ENCODE measurements at regions not wholly inside any gene's neighbourhood (a gene's known extent, or its start where the extent isn't known, plus 50 kb on each side); places are given as distances from the start of the nearest gene placed in this dataset.
"Not testable (repeated sequence)": the region's sequence is repeated elsewhere in the genome, so short reads cannot be mapped to it uniquely, and the experiment has no call there.

DNA sequence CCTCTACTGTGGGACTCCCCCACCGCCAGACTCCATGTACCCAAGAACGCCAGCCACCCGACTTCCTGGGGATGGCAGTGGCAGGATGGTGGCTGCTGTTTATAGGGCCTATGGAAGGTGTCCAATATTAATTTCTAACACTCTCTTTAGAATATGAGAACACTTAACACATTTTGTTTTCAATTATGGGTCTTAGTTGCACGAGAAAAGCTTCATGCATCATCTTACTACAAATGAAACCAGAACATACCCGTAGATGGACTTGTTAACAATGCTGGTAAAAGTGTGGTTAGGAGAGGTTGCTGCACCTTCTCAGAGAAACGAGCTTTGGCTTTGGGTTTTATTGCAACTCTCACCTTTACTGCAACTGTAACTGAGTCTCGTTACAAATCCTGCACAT, 335.6 kb upstream of the ID2 start:
- H3K27ac ChIP-seq = no peak overlapping the region
- no peak overlapping the region for H3K4me3 ChIP-seq (ENCODE audit: low read depth in 1 of 2, low read length in 1 of 2)
- TF ChIP-seq, protein P1, sequence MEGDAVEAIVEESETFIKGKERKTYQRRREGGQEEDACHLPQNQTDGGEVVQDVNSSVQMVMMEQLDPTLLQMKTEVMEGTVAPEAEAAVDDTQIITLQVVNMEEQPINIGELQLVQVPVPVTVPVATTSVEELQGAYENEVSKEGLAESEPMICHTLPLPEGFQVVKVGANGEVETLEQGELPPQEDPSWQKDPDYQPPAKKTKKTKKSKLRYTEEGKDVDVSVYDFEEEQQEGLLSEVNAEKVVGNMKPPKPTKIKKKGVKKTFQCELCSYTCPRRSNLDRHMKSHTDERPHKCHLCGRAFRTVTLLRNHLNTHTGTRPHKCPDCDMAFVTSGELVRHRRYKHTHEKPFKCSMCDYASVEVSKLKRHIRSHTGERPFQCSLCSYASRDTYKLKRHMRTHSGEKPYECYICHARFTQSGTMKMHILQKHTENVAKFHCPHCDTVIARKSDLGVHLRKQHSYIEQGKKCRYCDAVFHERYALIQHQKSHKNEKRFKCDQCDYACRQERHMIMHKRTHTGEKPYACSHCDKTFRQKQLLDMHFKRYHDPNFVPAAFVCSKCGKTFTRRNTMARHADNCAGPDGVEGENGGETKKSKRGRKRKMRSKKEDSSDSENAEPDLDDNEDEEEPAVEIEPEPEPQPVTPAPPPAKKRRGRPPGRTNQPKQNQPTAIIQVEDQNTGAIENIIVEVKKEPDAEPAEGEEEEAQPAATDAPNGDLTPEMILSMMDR (IDR thresholded peaks at IDR 0.05) = no peak
- H3K27me3 ChIP-seq = no peaks in the 10 kb centered on the region
- no peaks in the 10 kb centered on the region for H3K9me3 ChIP-seq
- H3K4me1 ChIP-seq (ENCODE audit: control insufficient read depth in 1 of 2, insufficient read depth in 1 of 2, low read depth in 1 of 2, low read length in 1 of 2) = no peaks in the 10 kb centered on the region
- H3K36me3 ChIP-seq = no peaks in the 10 kb centered on the region

DNA sequence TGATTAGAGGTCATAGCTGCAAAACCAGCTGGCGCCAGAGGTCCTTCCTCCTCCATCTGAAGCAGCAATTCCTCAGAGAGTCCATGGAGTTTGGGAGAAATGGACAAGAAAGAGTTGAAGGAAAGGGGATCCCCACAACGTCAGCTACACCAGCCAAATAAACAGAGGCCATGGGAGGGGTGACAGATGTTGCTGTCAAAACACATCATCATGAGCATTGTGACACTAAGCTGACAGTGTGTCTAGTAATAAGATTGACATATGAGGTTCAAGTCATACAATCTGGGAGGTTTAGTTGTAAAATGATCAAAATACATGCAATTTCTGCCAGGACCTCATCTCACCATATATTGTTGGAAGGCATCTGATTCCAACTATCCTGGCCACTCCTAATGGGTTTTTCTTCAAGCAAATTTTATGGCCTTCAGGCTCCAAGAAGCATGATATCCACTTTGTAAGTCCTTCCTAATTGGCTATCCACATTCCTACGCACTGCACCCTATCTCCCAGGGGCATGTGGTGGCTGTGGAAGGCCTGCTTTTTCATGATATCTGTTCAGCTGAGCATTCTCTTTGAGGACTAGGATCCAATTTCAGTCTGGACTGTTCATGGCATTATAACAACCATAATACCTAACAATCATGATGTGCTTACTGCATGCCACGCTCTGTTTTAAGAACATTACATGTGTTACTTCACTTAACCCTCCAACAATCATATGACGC, 335.0 kb upstream of the ID2 start:
- Histone ChIP-seq H3K36me3 (no peaks in the 10 kb centered on the region), H3K27ac (no peak overlapping the region), H3K4me1 (ENCODE audit: control insufficient read depth in 1 of 2, insufficient read depth in 1 of 2, low read depth in 1 of 2, low read length in 1 of 2) (no peaks in the 10 kb centered on the region), H3K27me3 (no peaks in the 10 kb centered on the region), H3K4me3 (ENCODE audit: low read depth in 1 of 2, low read length in 1 of 2) (no peak overlapping the region), H3K9me3 (no peaks in the 10 kb centered on the region)
- TF ChIP-seq, protein P1 (IDR thresholded peaks at IDR 0.05) = no peak

- H3K9me3 ChIP-seq; H3K27me3 ChIP-seq; H3K27ac ChIP-seq; H3K36me3 ChIP-seq; H3K4me3 ChIP-seq (ENCODE audit: low read depth in 1 of 2, low read length in 1 of 2); H3K4me1 ChIP-seq (ENCODE audit: control insufficient read depth in 1 of 2, insufficient read depth in 1 of 2, low read depth in 1 of 2, low read length in 1 of 2): not testable (repeated sequence)
Measured at GRCh38 chr2:8348911-8349310, 332.9 kb upstream of the ID2 start.

- no peak overlapping the region for H3K27ac ChIP-seq
- H3K9me3 ChIP-seq = no peaks in the 10 kb centered on the region
- TF ChIP-seq, protein P1 (IDR thresholded peaks at IDR 0.05) = no peak
Measured at GRCh38 chr2:8352296-8352695, 329.6 kb upstream of the ID2 start.

DNA sequence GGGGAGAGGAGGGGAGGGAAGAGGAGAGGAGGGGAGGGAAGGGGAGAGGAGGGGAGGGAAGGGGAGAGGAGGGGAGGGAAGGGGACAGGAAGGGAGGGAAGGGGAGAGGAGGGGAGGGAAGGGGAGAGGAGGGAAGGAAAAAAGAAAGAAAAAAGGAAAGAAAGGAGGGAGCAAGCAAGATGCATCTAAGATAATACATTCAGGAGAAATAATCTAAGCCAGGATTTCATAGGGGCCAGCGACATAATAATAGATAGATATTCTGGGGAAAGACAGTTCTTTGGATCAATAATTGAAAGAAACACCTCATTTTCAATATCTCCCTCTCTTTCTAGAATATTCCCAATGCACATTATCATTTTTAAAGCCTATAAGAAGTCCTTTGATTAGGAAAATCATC, 328.9 kb upstream of the ID2 start:
- Histone ChIP-seq H3K27me3 (no peaks in the 10 kb centered on the region), H3K4me3 (ENCODE audit: low read depth in 1 of 2, low read length in 1 of 2) (no peak overlapping the region), H3K9me3 (no peaks in the 10 kb centered on the region), H3K27ac (no peak overlapping the region), H3K36me3 (no peaks in the 10 kb centered on the region), H3K4me1 (ENCODE audit: control insufficient read depth in 1 of 2, insufficient read depth in 1 of 2, low read depth in 1 of 2, low read length in 1 of 2) (no peaks in the 10 kb centered on the region)
- TF ChIP-seq, protein P1 (IDR thresholded peaks at IDR 0.05) = no peak

More at GRCh38 chr2:8352296-8352695, 329.6 kb upstream of the ID2 start:
- Histone ChIP-seq H3K4me1 (ENCODE audit: control insufficient read depth in 1 of 2, insufficient read depth in 1 of 2, low read depth in 1 of 2, low read length in 1 of 2) (no peaks in the 10 kb centered on the region), H3K36me3 (no peaks in the 10 kb centered on the region), H3K4me3 (ENCODE audit: low read depth in 1 of 2, low read length in 1 of 2) (no peak overlapping the region), H3K27me3 (no peaks in the 10 kb centered on the region)

- H3K4me3 ChIP-seq (ENCODE audit: low read depth in 1 of 2, low read length in 1 of 2) = no peak overlapping the region
- H3K27me3 ChIP-seq = no peaks in the 10 kb centered on the region
- no peaks in the 10 kb centered on the region for H3K4me1 ChIP-seq (ENCODE audit: control insufficient read depth in 1 of 2, insufficient read depth in 1 of 2, low read depth in 1 of 2, low read length in 1 of 2)
- H3K36me3 ChIP-seq = no peaks in the 10 kb centered on the region
- H3K9me3 ChIP-seq = no peaks in the 10 kb centered on the region
- no peak overlapping the region for H3K27ac ChIP-seq
- TF ChIP-seq, protein P1 (IDR thresholded peaks at IDR 0.05) = no peak
Measured at GRCh38 chr2:8355102-8355859, 326.6 kb upstream of the ID2 start.
